HepG2 (cell line): ENCODE measurements at regions not wholly inside any gene's neighbourhood (a gene's known extent, or its start where the extent isn't known, plus 50 kb on each side); places are given as distances from the start of the nearest gene placed in this dataset.

ENCODE experiments used
- ATF2 ChIP-seq: sonication (generic); formaldehyde crosslinking; IDR thresholded peaks from 2 replicates; pipeline ENCODE4 v1.4.0; 2020; ENCODE audit warnings: missing genetic modification reagents
- CHD2 ChIP-seq: IDR thresholded peaks from 2 replicates; pipeline ENCODE4 v1.6.1; 2011; ENCODE audit warnings: low read depth, low read length, improper control_type of control experiment
- EP300 ChIP-seq, 3 experiments: sonication (generic) in 1 of 3; formaldehyde crosslinking in 1 of 3; IDR thresholded peaks; 2 replicates each; pipeline versions ENCODE4 v1.5.1 to v1.6.1; 2011 to 2020; ENCODE audit warnings: low read depth in 2 of 3, low read length in 2 of 3, borderline replicate concordance in 1 of 3, improper control_type of control experiment in 1 of 3, mild to moderate bottlenecking in 1 of 3, missing genetic modification reagents in 1 of 3, moderate library complexity in 1 of 3
- POLR2A ChIP-seq, 2 experiments: IDR thresholded peaks; 2 replicates each; pipeline ENCODE4 v1.6.1; 2011; ENCODE audit warnings: low read depth in 2 of 2, low read length in 2 of 2, mild to moderate bottlenecking in 1 of 2, moderate library complexity in 1 of 2; ENCODE audit not compliant: insufficient read depth in 1 of 2
- SKIL ChIP-seq: sonication (generic); formaldehyde crosslinking; IDR thresholded peaks from 2 replicates; pipeline ENCODE4 v1.8.0; 2022; ENCODE audit warnings: missing genetic modification reagents, mild to moderate bottlenecking, moderate library complexity, borderline replicate concordance
- TCF7L2 ChIP-seq: IDR thresholded peaks from 2 replicates; pipeline ENCODE4 v1.6.1; 2011; ENCODE audit warnings: mild to moderate bottlenecking, low read depth, low read length, moderate library complexity
- ZBTB8A ChIP-seq: sonication (generic); formaldehyde crosslinking; IDR thresholded peaks from 2 replicates; pipeline ENCODE4 v1.4.0; 2020; ENCODE audit warnings: mild to moderate bottlenecking, low read depth, missing genetic modification reagents, borderline replicate concordance
- ZNF224 ChIP-seq: sonication (generic); formaldehyde crosslinking; IDR thresholded peaks from 2 replicates; pipeline ENCODE4 v1.5.0; 2020; ENCODE audit warnings: mild to moderate bottlenecking, missing genetic modification reagents

GRCh38 chr15:66960519-66960918 is 104.9 kb upstream of the SMAD3 start:
- TF ChIP-seq POLR2A (IDR thresholded peaks at IDR 0.05; ENCODE audit: insufficient read depth in 1 of 2, low read depth in 2 of 2, low read length in 2 of 2) (no peak), ZNF224 (CRISPR knock-in tag) (no peak), CHD2 (no peak), SKIL (CRISPR knock-in tag) (no peak), ZBTB8A (CRISPR knock-in tag) (no peak), TCF7L2 (no peak), EP300 (IDR thresholded peaks at IDR 0.05; ENCODE audit: low read depth in 2 of 2, low read length in 2 of 2) (no peak), EP300 (CRISPR knock-in tag; IDR thresholded peaks at IDR 0.05; ENCODE audit: borderline replicate concordance) (no peak), ATF2 (CRISPR knock-in tag) (no peak)
